BLaER1 treated with 17β-estradiol and CSF1 and Interleukin-3, amounts not matched to agents 10 nM and 100 nM (cell line): ENCODE measurements at regions not wholly inside any gene's neighbourhood (a gene's known extent, or its start where the extent isn't known, plus 50 kb on each side); places are given as distances from the start of the nearest gene placed in this dataset.
"Not testable (repeated sequence)": the region's sequence is repeated elsewhere in the genome, so short reads cannot be mapped to it uniquely, and the experiment has no call there.

ENCODE experiments used
- H3K27ac ChIP-seq, 11 experiments: shearing (Covaris generic); formaldehyde crosslinking; 2 replicates each; pipeline ENCODE4 v1.8.1; 2022
- H3K27me3 ChIP-seq, 11 experiments: shearing (Covaris generic); formaldehyde crosslinking; 2 replicates each; pipeline ENCODE4 v1.8.1; 2022
- H3K36me3 ChIP-seq, 11 experiments: shearing (Covaris generic); formaldehyde crosslinking; 2 replicates each; pipeline ENCODE4 v1.8.1; 2022
- H3K4me1 ChIP-seq, 10 experiments: shearing (Covaris generic); formaldehyde crosslinking; 2 replicates each; pipeline ENCODE4 v1.8.1; 2022
- H3K4me2 ChIP-seq, 11 experiments: shearing (Covaris generic); formaldehyde crosslinking; 2 replicates each; pipeline ENCODE4 v1.8.1; 2022
- H3K4me3 ChIP-seq, 10 experiments: shearing (Covaris generic); formaldehyde crosslinking; 2 replicates each; pipeline ENCODE4 v1.8.1; 2022
- H3K9ac ChIP-seq, 11 experiments: shearing (Covaris generic); formaldehyde crosslinking; 2 replicates each; pipeline ENCODE4 v1.8.1; 2022
- H3K9me3 ChIP-seq, 11 experiments: shearing (Covaris generic); formaldehyde crosslinking; replicated peaks in 1 of 11; 2 replicates each; pipeline ENCODE4 v1.8.1; 2022
- H4K20me1 ChIP-seq, 11 experiments: shearing (Covaris generic); formaldehyde crosslinking; 2 replicates each; pipeline ENCODE4 v1.8.1; 2022
- Cebpa-rat ChIP-seq, 11 experiments: shearing (Covaris generic); IDR thresholded peaks; 2 replicates each; pipeline ENCODE4 v1.8.1; 2022

DNA sequence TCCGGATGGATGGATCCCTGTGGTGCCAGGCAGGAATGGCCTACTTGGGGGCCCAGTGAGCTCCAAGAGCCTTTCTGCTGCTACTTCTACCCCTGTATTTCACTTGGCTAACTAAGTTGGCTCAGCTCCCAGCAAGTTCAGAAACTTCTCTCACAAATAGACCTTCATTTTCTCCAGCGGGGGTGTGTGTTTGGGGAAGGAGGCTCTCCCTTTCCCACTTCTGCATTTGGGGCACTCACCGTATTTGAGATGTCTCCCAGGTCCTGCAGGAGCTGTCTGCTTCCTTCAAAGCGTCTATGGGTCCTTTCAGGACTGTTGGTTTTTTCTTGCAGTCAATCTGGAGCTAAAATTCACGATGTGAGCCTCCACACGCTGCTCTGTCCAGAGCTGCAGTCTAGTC is 197.7 kb downstream of the SPANXN3 start:
- no peak overlapping the region for H3K9ac ChIP-seq
- no peak overlapping the region for H3K4me2 ChIP-seq
- no peaks in the 10 kb centered on the region for H4K20me1 ChIP-seq
- peaks cover 0 to 17% (median 0%) of the 10 kb centered on the region in 11 experiments; a peak in 5 of 22 replicates for H3K9me3 ChIP-seq
- H3K27me3 ChIP-seq = peaks cover 45 to 99% (median 88%) of the 10 kb centered on the region in 11 experiments
- H3K27ac ChIP-seq = no peak overlapping the region
- H3K36me3 ChIP-seq = no peaks in the 10 kb centered on the region
- no peak for TF ChIP-seq Cebpa-rat (IDR thresholded peaks at IDR 0.05)
- no peak overlapping the region for H3K4me3 ChIP-seq
- H3K4me1 ChIP-seq = no peaks in the 10 kb centered on the region

DNA sequence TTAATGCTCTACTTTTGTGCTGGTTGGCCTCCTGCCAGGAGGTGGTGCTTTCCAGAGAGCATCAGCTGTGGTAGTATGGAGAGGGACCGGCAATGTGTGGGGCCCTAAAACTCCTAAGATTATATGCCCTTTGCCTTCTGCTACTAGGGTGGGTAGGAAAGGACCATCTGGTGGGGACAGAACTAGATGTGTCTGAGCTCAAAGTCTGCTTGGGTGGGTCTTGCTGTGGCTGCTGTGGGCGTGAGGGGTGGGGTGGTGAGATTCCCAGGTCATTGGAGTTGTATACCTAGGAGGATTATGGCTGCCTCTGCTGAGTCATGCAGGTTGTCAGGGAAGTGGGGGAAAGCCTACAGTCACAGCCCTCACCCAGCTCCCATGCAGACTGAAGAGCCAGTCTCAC is 198.4 kb downstream of the SPANXN3 start:
- peaks cover 43 to 99% (median 88%) of the 10 kb centered on the region in 11 experiments for H3K27me3 ChIP-seq

DNA sequence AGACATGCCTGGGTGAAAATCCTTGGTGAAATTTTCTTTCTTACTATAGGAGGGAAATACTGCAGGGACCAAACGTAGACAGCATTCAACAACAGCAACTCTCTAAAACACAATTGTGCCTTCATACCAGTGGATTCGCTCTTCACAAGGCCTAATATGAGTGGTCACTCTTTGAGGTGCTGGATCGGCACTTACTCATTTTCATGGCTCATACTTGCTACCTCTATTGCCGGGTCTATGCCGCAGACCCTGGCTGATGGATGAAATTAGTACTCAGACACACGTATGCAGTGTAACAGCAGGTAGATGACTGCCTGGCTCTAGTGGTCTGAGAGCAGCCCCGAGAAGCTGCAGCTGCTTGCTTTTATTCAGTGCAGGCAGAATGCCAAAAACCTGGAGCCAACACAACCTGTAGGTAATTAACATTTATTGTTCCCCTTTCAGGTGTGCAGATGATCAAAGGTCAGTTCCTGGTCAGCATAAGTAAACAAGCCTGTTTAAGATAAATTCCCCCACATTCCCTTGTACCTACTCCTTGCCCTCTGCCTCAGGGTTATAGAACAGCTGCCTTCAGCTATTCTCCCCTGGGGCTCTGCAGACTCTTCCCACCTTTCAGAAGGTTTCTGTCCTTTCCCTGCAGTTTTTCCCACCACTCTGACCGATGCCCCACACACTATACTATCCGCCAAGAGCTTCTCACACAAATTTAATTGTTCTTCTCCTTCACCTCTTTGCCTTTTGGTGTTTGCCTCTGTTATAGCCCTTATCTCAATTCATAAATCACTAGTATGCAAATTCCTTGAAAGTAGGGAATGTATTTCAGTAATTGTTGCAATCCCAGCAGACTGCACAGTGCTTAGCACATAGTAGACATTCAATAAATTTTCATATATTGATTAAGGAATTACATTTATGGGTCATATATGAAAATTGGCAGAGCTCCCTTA is 210.0 kb downstream of the SPANXN3 start:
- Histone ChIP-seq H3K4me1 (no peaks in the 10 kb centered on the region), H3K4me2 (no peak overlapping the region), H4K20me1 (no peaks in the 10 kb centered on the region), H3K4me3 (no peak overlapping the region), H3K36me3 (no peaks in the 10 kb centered on the region), H3K9ac (no peak overlapping the region), H3K27me3 (peaks cover 54 to 94% (median 89%) of the 10 kb centered on the region in 11 experiments), H3K27ac (no peak overlapping the region), H3K9me3 (no peaks in the 10 kb centered on the region)
- no peak for TF ChIP-seq Cebpa-rat (IDR thresholded peaks at IDR 0.05)

More for the DNA sequence above, 198.4 kb downstream of the SPANXN3 start:
- peaks cover 0 to 17% (median 0%) of the 10 kb centered on the region in 11 experiments; a peak in 5 of 22 replicates for H3K9me3 ChIP-seq
- not testable (repeated sequence) for H3K27ac ChIP-seq, H3K4me2 ChIP-seq, H3K4me3 ChIP-seq, H3K4me1 ChIP-seq, H3K9ac ChIP-seq, H3K36me3 ChIP-seq, H4K20me1 ChIP-seq

DNA sequence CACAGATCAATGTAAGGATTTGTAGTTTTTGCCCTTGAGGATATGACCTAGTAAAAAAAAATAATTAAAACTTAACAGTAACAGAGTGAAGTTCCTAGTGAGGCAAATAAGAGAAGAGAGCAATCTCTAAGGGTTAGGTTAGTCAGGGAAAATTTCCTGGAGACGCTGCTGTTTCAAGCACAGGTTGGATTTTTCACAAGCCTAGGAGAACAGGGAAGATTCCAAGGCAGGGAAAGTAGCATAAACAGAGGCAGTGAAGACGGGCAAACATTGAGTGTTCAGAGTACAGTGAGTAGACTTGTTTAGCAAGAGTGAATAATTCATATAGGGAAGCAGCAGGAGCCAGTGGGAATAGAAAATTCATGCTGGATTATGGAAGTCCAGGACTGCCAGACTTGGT is 212.8 kb downstream of the SPANXN3 start:
- H3K4me1 ChIP-seq = no peaks in the 10 kb centered on the region
- no peaks in the 10 kb centered on the region for H3K36me3 ChIP-seq
- no peak overlapping the region for H3K27ac ChIP-seq
- no peak overlapping the region for H3K9ac ChIP-seq
- TF ChIP-seq Cebpa-rat (IDR thresholded peaks at IDR 0.05) = no peak
- no peak overlapping the region for H3K4me2 ChIP-seq
- H3K27me3 ChIP-seq = peaks cover 59 to 95% (median 91%) of the 10 kb centered on the region in 11 experiments
- no peak overlapping the region for H3K4me3 ChIP-seq
- H4K20me1 ChIP-seq = no peaks in the 10 kb centered on the region
- no peaks in the 10 kb centered on the region for H3K9me3 ChIP-seq

DNA sequence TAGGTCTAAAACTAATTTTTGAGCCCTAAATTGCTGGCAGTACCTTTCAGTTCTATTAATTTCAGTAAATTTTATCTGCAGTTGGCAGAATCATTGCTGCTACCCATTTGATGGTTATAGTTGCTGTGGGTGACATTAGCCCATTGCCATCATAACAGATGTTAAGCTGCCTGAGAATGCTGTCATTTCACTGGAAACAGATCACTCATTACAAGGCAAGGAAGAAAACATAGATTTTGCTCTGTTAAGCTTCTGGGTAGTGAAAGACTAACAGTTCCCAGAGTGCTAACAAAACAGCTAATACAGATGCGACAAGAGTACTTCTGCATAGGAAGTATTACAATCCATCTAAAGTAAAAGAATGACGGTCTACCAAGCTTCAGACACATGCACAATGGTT is 213.2 kb downstream of the SPANXN3 start:
- no peaks in the 10 kb centered on the region for H3K9me3 ChIP-seq
- no peak overlapping the region for H3K4me2 ChIP-seq
- peaks cover 56 to 95% (median 91%) of the 10 kb centered on the region in 11 experiments for H3K27me3 ChIP-seq
- H3K9ac ChIP-seq = no peak overlapping the region
- H4K20me1 ChIP-seq = no peaks in the 10 kb centered on the region
- 0 out of 20 replicates have a peak, but pooled peaks cover 0 to 1% (median 0%) of the 10 kb centered on the region in 10 experiments for H3K4me1 ChIP-seq
- no peaks in the 10 kb centered on the region for H3K36me3 ChIP-seq
- no peak overlapping the region for H3K4me3 ChIP-seq
- H3K27ac ChIP-seq = no peak overlapping the region
- no peak for TF ChIP-seq Cebpa-rat (IDR thresholded peaks at IDR 0.05)

DNA sequence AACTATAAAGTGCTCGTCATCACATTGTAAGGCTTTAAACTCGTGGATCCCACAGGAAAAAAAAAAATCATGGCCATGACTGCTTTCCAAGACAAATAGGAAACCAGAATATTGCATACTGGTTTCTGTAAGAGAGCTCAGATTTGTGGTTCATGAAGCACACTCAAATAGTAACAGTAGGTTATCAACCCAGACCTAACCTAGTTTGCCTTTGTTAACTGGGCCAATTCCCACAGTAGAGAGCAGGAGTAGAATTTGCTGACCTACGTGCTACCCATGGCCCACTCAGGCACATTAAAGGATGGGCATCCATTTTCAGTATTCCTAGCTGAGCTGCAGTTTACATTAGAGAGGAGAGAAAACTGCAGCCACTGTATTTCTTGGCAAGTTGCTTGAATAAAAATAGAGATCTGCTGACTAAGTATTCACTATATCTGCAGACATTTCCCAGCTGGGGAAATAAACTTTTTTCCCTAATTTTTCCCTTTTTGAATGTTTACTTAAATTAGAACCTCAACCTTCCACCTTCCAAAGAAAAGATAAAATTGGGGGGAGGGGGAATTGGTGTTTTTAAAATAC is 218.5 kb downstream of the SPANXN3 start:
- TF ChIP-seq Cebpa-rat (IDR thresholded peaks at IDR 0.05) = no peak
- Histone ChIP-seq H3K27me3 (peaks cover 58 to 97% (median 90%) of the 10 kb centered on the region in 11 experiments; a peak in 21 of 22 replicates), H3K4me1 (peaks cover 0 to 12% (median 0%) of the 10 kb centered on the region in 10 experiments; a peak in 1 of 20 replicates), H3K27ac (no peak overlapping the region), H3K9me3 (peaks cover 0 to 12% (median 8%) of the 10 kb centered on the region in 11 experiments; a peak in 14 of 22 replicates), H3K4me2 (peak overlapping the region in 2 of 11 experiments; percentile 8 to 14; a peak in 2 of 22 replicates), H3K9ac (no peak overlapping the region), H4K20me1 (no peaks in the 10 kb centered on the region), H3K36me3 (no peaks in the 10 kb centered on the region), H3K4me3 (no peak overlapping the region)

DNA sequence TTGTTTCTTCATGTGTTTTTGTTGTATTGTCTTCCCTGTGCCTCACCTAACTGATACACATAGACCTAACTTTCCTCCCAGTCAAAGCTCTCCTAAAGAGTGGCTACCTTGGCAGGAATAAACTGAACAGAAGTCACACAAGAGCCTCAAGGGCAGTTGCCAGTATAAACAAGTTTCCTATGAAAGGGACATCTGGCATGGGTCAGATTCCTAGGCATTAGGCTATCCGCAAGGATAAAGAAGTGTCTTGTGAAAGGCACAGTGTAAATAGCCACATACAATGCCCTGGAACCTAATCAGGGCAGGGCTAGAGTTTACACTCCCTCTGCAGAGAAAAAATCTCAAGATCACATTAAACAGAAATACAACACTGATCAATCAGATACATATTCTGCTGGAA is 220.8 kb downstream of the SPANXN3 start:
- H3K27me3 ChIP-seq = peaks cover 47 to 95% (median 82%) of the 10 kb centered on the region in 11 experiments; a peak in 21 of 22 replicates
- H3K9ac ChIP-seq = no peak overlapping the region
- peaks cover 0 to 12% (median 0%) of the 10 kb centered on the region in 10 experiments; a peak in 1 of 20 replicates for H3K4me1 ChIP-seq
- no peak for TF ChIP-seq Cebpa-rat (IDR thresholded peaks at IDR 0.05)
- no peak overlapping the region for H3K27ac ChIP-seq
- H3K4me3 ChIP-seq = no peak overlapping the region
- no peaks in the 10 kb centered on the region for H3K36me3 ChIP-seq
- H3K4me2 ChIP-seq = no peak overlapping the region
- peaks cover 0 to 14% (median 8%) of the 10 kb centered on the region in 11 experiments; a peak in 14 of 22 replicates for H3K9me3 ChIP-seq
- H4K20me1 ChIP-seq = no peaks in the 10 kb centered on the region

DNA sequence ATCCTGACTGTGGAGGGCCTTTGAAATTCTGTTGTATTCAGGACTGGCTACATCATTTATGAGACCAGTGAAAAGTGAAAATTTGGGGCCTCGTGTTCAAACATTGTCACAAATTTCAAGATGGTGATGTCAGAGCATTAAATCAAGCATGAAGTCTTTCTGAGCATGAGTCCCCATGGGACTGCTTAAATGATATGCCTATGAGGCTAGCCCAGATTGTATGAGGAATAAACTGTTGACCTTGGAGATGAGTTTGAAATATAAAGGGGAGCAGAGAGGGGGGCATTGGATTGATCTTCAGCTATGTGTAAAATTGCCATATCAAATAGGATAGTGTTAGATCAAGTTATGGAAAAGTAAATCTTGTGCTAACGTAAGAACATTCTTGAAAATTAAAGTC is 230.0 kb downstream of the SPANXN3 start:
- no peak overlapping the region for H3K4me3 ChIP-seq
- TF ChIP-seq Cebpa-rat (IDR thresholded peaks at IDR 0.05) = no peak
- no peak overlapping the region for H3K4me2 ChIP-seq
- H3K9ac ChIP-seq = no peak overlapping the region
- no peaks in the 10 kb centered on the region for H3K4me1 ChIP-seq
- no peaks in the 10 kb centered on the region for H3K9me3 ChIP-seq
- peaks cover 60 to 92% (median 84%) of the 10 kb centered on the region in 11 experiments for H3K27me3 ChIP-seq
- no peaks in the 10 kb centered on the region; a peak in 1 of 22 replicates for H4K20me1 ChIP-seq
- H3K27ac ChIP-seq = no peak overlapping the region
- H3K36me3 ChIP-seq = no peaks in the 10 kb centered on the region

DNA sequence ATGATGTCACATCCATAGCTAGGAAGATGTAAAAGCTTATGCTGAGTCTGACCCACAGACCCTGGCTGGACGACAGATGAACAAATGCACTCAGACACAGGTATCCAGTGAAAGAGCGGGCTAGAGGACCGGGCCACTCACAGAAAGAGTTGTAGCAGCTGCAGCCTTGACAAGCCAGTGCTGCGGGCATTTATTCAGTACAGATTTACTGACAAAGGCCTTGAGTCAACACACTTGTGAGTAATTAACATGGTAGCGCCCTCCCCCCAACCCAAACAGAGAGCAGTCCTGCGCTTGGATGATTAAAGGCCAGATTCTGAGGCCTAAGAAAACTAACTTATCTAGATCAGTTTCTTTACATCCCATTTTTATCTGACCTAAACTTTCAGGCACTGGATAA is 244.6 kb downstream of the SPANXN4 start:
- H3K27ac ChIP-seq = no peak overlapping the region
- H3K9ac ChIP-seq = no peak overlapping the region
- H3K4me3 ChIP-seq = no peak overlapping the region
- H4K20me1 ChIP-seq = peaks cover 0 to 2% (median 0%) of the 10 kb centered on the region in 11 experiments; a peak in 1 of 22 replicates
- no peaks in the 10 kb centered on the region for H3K36me3 ChIP-seq
- TF ChIP-seq Cebpa-rat (IDR thresholded peaks at IDR 0.05) = no peak
- H3K4me2 ChIP-seq = no peak overlapping the region
- peaks cover 0 to 16% (median 0%) of the 10 kb centered on the region in 10 experiments; a peak in 7 of 20 replicates for H3K4me1 ChIP-seq
- H3K9me3 ChIP-seq = no peaks in the 10 kb centered on the region; a peak in 1 of 22 replicates
- H3K27me3 ChIP-seq = peaks cover 63 to 98% (median 93%) of the 10 kb centered on the region in 11 experiments

DNA sequence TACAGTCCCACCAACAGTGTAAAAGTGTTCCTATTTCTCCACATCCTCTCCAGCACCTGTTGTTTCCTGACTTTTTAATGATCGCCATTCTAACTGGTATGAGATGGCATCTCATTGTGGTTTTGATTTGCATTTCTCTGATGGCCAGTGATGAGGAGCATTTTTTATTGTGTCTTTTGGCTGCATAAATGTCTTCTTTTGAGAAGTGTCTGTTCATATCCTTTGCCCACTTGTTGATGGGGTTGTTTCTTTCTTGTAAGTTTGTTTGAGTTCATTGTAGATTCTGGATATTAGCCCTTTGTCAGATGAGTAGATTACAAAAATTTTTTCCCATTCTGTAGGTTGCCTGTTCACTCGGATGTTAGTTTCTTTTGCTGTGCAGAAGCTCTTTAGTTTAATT is 218.9 kb downstream of the SPANXN4 start:
- peaks cover 21 to 71% (median 62%) of the 10 kb centered on the region in 11 experiments for H3K27me3 ChIP-seq
- not testable (repeated sequence) for H3K4me3 ChIP-seq, H3K9me3 ChIP-seq, H3K27ac ChIP-seq, H3K9ac ChIP-seq, H3K4me2 ChIP-seq, H4K20me1 ChIP-seq, H3K4me1 ChIP-seq, H3K36me3 ChIP-seq
